Activated CD4-positive, alpha-beta memory T cell treated with anti-CD3 and anti-CD28 coated beads, Interleukin-2, amount 10 ng/mL, durations not matched to agents 7 days and 5 days (primary cell): ENCODE measurements at regions not wholly inside any gene's neighbourhood (a gene's known extent, or its start where the extent isn't known, plus 50 kb on each side); places are given as distances from the start of the nearest gene placed in this dataset.

Experiments
- CTCF ChIA-PET: fragments of 350-600 bp; sonication (Branson Sonifier 250); formaldehyde crosslinking; loops from one replicate; lab custom pipeline; 2021; ENCODE audit warnings: antibody characterized with exemption, inconsistent platforms; lab: Charles Lee
- POLR2A ChIA-PET: fragments of 350-600 bp; sonication (Branson Sonifier 250); formaldehyde crosslinking; loops from one replicate; lab custom pipeline; 2021; ENCODE audit warnings: antibody characterized with exemption; lab: Charles Lee
- DNase-seq: peaks from one replicate; pipeline ENCODE4 v3.0.0-alpha.2; 2020
- H3K27ac Mint-ChIP-seq: one replicate; pipeline ENCODE4 v1.8.0; 2021; ENCODE audit warnings: mild to moderate bottlenecking, mixed read lengths
- H3K27me3 Mint-ChIP-seq: one replicate; pipeline ENCODE4 v1.8.0; 2021; ENCODE audit warnings: mixed read lengths
- H3K36me3 Mint-ChIP-seq: one replicate; pipeline ENCODE4 v1.8.0; 2021; ENCODE audit warnings: low read depth, mixed read lengths
- H3K4me1 Mint-ChIP-seq: one replicate; pipeline ENCODE4 v1.8.0; 2021; ENCODE audit warnings: mixed read lengths
- H3K4me3 Mint-ChIP-seq: one replicate; pipeline ENCODE4 v1.8.0; 2021; ENCODE audit warnings: mild to moderate bottlenecking, mixed read lengths
- H3K9me3 Mint-ChIP-seq: one replicate; pipeline ENCODE4 v1.8.0; 2021; ENCODE audit warnings: mixed read lengths

DNA sequence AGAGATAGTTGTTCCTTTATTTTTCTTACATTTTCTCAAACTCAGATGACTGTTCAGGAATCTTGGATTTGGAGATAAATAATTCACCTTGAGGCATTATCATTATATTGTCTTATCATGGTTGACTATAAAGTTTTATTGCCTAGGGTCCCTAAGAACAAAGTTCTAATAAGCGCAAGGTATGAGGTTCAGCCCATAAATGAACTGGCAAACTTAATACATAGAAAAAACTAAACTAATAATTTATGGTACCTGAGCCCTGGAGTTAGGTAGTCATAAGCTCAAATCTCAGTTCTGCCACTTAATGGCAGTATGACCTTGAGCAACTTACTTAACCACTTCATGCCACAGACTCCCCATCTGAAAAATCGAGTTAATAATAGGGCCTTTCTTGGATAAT lies 334.0 kb upstream of the PBX1 start:
- H3K36me3 Mint-ChIP-seq, result no peaks in the 10 kb centered on the region
- peaks cover 9% of the 10 kb centered on the region for H3K9me3 Mint-ChIP-seq
- ChIA-PET POLR2A (no interaction called here), CTCF (no interaction called here)
- H3K27ac Mint-ChIP-seq, result no peak overlapping the region
- H3K27me3 Mint-ChIP-seq, result no peaks in the 10 kb centered on the region
- H3K4me1 Mint-ChIP-seq, result no peaks in the 10 kb centered on the region
- H3K4me3 Mint-ChIP-seq, result no peak overlapping the region
- no peak for DNase-seq

DNA sequence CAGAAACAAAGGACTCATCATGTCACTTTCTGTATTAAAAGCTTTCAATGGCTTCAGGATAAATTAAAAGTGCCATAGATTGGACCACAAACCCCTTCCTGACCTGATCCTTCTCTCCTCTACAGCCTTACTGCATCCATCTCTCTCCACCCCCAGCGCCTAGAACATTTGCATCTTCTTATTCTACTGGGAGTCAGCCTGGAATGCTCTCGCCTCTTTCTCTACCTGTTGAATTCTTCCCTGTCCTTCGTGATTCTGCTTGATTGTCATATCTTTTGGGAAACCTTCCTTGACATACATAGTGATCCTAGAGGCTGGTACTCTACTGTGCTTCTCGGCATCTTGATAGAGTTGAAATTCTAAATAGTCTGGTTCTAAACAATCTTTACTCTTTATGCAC lies 332.0 kb upstream of the PBX1 start:
- CTCF ChIA-PET, result no interaction called here
- no peak overlapping the region for H3K27ac Mint-ChIP-seq
- POLR2A ChIA-PET, result no interaction called here
- H3K4me3 Mint-ChIP-seq, result no peak overlapping the region
- DNase-seq, result no peak
- peaks cover 9% of the 10 kb centered on the region for H3K9me3 Mint-ChIP-seq
- no peaks in the 10 kb centered on the region for H3K36me3 Mint-ChIP-seq
- no peaks in the 10 kb centered on the region for H3K27me3 Mint-ChIP-seq
- no peaks in the 10 kb centered on the region for H3K4me1 Mint-ChIP-seq

DNA sequence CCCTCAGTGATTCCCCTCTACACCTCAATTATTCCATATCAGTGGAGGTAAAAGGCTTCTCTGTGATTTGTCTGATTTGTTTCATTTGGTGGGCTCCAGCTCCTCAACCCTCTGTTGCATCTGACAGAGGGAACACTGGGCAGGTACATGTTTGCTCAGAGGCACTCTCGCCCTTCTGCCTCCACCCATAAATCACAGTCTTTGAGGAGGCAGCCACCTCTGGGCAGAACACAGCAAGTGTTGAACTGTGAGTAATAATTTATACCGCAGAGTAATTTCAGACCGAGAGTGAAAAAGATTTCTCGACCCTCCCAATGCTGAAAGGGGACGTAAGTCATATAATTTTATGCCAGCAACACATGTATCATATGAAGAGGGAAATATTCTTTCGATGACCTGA lies 330.1 kb upstream of the PBX1 start:
- no peak for DNase-seq
- H3K4me1 Mint-ChIP-seq, result no peaks in the 10 kb centered on the region
- H3K27ac Mint-ChIP-seq, result no peak overlapping the region
- ChIA-PET CTCF (no interaction called here), POLR2A (no interaction called here)
- H3K36me3 Mint-ChIP-seq, result no peaks in the 10 kb centered on the region
- H3K4me3 Mint-ChIP-seq, result no peak overlapping the region
- H3K9me3 Mint-ChIP-seq, result peaks cover 9% of the 10 kb centered on the region
- H3K27me3 Mint-ChIP-seq, result no peaks in the 10 kb centered on the region

DNA sequence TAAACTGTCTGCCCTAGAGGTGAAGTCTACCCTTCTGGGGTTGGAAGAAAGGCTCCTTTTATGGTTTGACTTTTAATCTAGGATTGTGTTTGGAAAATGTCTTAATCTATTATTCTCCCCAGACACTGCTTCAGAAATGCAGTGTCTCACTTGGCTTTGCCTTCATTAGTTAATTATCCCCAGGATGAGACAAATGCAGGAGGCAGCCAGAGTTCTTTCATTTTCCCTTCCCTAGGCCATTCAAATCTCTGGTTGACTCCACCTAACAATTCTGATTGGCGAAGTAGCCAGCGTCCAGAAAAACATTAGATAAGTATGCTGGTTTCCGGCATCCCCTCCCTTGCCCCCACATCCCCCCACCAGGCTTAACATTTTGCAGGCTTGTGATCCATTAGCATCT lies 325.8 kb upstream of the PBX1 start:
- POLR2A ChIA-PET, result no interaction called here
- Mint-ChIP-seq H3K4me3 (no peak overlapping the region), H3K9me3 (peaks cover 5% of the 10 kb centered on the region), H3K4me1 (no peaks in the 10 kb centered on the region), H3K27ac (no peak overlapping the region), H3K36me3 (no peaks in the 10 kb centered on the region), H3K27me3 (no peaks in the 10 kb centered on the region)
- CTCF ChIA-PET, result no interaction called here
- no peak for DNase-seq

DNA sequence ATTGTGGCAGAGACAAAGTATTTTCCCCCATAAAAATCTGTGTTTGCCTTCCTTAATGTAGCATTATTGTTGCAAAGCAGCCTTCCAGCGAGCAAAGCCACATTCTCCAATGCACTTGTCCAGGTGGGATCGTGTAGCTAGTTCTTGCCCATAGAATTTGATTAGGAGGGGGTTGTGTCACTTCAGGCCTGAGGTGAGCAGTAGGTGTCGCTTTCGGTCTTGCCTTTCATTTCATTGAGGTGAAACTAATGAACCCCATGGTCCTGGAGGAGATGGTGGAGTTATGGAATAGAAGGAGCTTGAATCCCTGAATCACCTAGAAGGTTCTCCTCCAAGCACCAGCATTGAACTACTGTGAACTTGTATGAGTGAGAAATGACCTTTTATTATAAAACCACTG lies 318.9 kb upstream of the PBX1 start:
- ChIA-PET CTCF (no interaction called here), POLR2A (no interaction called here)
- H3K4me1 Mint-ChIP-seq, result no peaks in the 10 kb centered on the region
- peaks cover 5% of the 10 kb centered on the region for H3K9me3 Mint-ChIP-seq
- no peak overlapping the region for H3K27ac Mint-ChIP-seq
- H3K27me3 Mint-ChIP-seq, result no peaks in the 10 kb centered on the region
- DNase-seq, result no peak
- H3K4me3 Mint-ChIP-seq, result no peak overlapping the region
- no peaks in the 10 kb centered on the region for H3K36me3 Mint-ChIP-seq

DNA sequence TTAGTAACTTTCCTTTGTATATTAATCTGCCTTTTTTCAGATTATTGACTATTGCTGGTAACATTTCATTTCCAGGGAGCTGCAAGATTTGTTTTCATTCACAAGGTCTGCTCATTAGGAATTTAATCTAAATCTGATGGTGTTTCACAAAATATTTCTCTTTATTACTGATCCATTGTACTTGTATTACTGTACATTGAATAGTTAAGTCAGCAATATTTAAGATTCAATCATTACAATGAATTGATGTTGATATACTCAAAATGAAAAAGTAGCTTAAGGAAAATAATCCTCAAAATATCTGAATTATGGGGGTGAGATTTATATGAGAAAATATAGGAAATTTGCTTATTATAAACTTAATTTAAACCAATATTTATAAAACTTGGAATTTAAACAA lies 308.6 kb upstream of the PBX1 start:
- Mint-ChIP-seq H3K27ac (no peak overlapping the region), H3K27me3 (no peaks in the 10 kb centered on the region), H3K9me3 (peaks cover 7% of the 10 kb centered on the region), H3K36me3 (no peaks in the 10 kb centered on the region), H3K4me3 (no peak overlapping the region), H3K4me1 (no peaks in the 10 kb centered on the region)
- ChIA-PET POLR2A (no interaction called here), CTCF (no interaction called here)
- DNase-seq, result no peak

DNA sequence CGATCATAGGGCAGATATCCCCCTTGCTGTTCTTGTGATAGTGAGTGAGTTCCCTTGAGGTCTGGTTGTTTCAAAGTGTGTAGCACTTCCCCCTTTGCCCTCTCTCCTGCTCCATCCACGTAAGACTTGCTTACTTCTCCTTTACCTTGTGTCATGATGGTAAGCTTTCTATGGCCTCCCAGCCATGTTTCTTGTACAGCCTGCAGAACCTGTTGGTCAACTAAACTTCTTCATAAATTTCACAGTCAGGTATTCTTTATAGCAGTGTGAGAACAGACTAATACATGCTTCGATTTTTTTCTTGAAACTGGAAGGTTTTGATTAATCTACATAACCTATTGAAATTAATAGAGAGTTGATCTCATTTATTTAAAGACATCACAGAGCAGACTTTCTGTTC lies 302.5 kb upstream of the PBX1 start:
- Mint-ChIP-seq H3K27ac (no peak overlapping the region), H3K4me3 (no peak overlapping the region), H3K27me3 (no peaks in the 10 kb centered on the region), H3K4me1 (no peaks in the 10 kb centered on the region), H3K9me3 (peaks cover 16% of the 10 kb centered on the region), H3K36me3 (no peaks in the 10 kb centered on the region)
- CTCF ChIA-PET, result no interaction called here
- POLR2A ChIA-PET, result no interaction called here
- DNase-seq, result no peak

DNA sequence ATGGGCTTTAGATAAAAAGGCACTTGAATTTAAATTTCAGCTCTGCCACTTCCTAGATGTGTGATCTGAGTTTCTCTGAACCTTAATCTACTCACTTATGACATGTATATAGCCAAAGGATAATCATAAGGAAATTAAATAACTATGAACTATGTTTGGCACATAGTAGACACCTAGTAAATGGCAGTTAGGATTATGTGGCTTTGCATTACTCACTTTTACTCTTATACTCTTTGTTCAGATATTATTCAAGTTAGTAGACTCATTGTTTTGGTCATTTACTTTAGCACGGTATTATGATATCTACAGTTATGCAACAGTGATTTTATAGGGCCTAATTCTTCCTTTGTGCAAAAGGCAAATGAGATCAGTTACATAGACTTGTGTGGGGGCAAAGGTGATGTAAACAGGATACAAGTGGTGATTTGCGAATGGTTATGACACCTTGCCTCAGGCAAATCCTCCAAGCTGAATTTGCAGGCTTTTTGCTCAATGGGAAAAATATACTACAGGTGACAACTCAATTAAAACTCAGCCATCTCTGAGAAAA lies 297.2 kb upstream of the PBX1 start:
- H3K36me3 Mint-ChIP-seq, result no peaks in the 10 kb centered on the region
- no peak overlapping the region for H3K4me3 Mint-ChIP-seq
- ChIA-PET POLR2A (no interaction called here), CTCF (no interaction called here)
- no peak overlapping the region for H3K27ac Mint-ChIP-seq
- DNase-seq, result no peak
- H3K4me1 Mint-ChIP-seq, result no peaks in the 10 kb centered on the region
- no peaks in the 10 kb centered on the region for H3K27me3 Mint-ChIP-seq
- peaks cover 16% of the 10 kb centered on the region for H3K9me3 Mint-ChIP-seq

DNA sequence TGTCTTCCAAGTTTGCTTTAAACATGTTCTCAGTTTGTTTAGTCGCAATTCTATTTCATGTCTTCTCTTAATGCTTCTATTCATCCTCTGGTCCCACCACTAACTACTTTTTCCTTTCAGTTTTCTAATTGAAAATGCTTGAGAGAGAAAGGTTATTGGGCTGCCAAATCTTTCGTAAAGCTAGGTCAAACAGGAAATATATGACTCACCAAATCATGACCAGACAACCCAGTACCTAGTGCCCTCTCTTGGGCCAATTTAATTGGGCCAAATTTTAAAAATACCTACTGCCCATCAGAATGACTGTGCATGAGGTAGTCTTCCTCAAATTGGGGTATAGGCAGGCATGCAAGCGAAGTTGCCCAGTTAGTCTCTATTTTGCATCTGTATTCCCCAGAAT lies 295.4 kb upstream of the PBX1 start:
- POLR2A ChIA-PET, result no interaction called here
- DNase-seq, result no peak
- H3K4me3 Mint-ChIP-seq, result no peak overlapping the region
- H3K36me3 Mint-ChIP-seq, result no peaks in the 10 kb centered on the region
- peaks cover 10% of the 10 kb centered on the region for H3K9me3 Mint-ChIP-seq
- H3K4me1 Mint-ChIP-seq, result no peaks in the 10 kb centered on the region
- H3K27me3 Mint-ChIP-seq, result no peaks in the 10 kb centered on the region
- CTCF ChIA-PET, result no interaction called here
- H3K27ac Mint-ChIP-seq, result no peak overlapping the region

DNA sequence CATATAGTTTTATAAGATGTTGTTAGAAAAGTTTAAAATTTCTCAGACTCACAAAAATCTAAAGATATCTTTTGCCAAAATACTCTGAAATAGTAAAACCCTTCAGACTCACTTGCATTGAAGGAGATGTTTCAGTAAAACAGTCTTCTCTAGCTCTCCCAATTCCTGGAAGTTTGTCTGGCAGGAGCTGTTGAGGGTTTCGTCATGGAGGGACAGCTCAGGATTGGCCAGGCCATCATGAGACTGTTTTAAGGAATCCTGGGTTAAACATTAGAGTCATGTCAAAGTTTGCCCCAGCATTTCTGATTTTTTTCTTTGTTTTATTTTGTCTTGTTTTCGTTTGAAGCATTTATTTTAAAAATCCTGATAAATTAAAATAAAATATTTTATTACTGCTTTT lies 293.8 kb upstream of the PBX1 start:
- H3K27me3 Mint-ChIP-seq, result no peaks in the 10 kb centered on the region
- H3K9me3 Mint-ChIP-seq, result peaks cover 7% of the 10 kb centered on the region
- H3K4me3 Mint-ChIP-seq, result no peak overlapping the region
- no peaks in the 10 kb centered on the region for H3K4me1 Mint-ChIP-seq
- CTCF ChIA-PET, result no interaction called here
- no peak for DNase-seq
- POLR2A ChIA-PET, result no interaction called here
- no peak overlapping the region for H3K27ac Mint-ChIP-seq
- no peaks in the 10 kb centered on the region for H3K36me3 Mint-ChIP-seq

DNA sequence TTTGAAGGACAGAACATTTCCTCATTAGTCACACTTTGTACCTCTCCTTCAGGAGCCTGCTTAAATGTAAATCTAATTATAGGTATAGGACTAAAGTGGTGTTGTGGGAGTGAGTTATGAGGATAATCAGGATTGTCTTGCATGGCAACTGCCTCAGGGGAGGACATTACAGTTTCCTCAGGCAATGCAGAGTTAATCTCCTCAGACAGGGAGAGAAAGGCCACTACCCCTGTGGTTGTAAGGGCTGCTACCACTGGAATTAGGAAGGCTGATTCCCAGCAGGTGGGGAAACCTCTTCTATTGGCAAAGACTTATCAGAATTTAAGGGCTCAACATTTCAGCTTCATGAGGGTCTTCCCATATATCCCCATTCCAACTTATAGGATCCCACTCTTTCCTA lies 286.8 kb upstream of the PBX1 start:
- POLR2A ChIA-PET, result no interaction called here
- Mint-ChIP-seq H3K4me1 (no peaks in the 10 kb centered on the region), H3K27me3 (no peaks in the 10 kb centered on the region), H3K9me3 (peaks cover 4% of the 10 kb centered on the region), H3K36me3 (no peaks in the 10 kb centered on the region), H3K27ac (no peak overlapping the region), H3K4me3 (no peak overlapping the region)
- CTCF ChIA-PET, result no interaction called here
- no peak for DNase-seq

DNA sequence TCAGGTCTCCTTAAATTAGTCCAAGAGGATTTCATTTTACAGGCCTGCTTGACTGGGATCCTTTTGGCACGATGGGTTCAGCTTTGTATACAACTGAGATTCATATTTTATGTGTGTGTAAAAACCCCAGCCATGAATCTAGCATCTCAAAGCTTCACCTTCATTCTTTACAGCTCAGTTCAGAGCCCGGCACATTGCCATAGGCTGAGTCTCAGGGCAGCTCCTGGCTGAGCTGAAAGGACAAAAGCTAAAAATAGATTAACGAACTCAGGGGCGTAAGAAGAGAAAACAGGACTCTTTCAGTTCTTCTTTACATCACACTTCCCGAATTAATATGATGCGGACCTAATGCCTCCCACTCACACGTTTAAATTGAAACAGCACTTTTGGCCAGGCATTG lies 262.8 kb upstream of the PBX1 start:
- Mint-ChIP-seq H3K9me3 (peaks cover 25% of the 10 kb centered on the region), H3K4me3 (no peak overlapping the region), H3K4me1 (no peaks in the 10 kb centered on the region), H3K27me3 (no peaks in the 10 kb centered on the region), H3K27ac (no peak overlapping the region), H3K36me3 (no peaks in the 10 kb centered on the region)
- DNase-seq, result no peak
- CTCF ChIA-PET, result no interaction called here
- POLR2A ChIA-PET, result no interaction called here

DNA sequence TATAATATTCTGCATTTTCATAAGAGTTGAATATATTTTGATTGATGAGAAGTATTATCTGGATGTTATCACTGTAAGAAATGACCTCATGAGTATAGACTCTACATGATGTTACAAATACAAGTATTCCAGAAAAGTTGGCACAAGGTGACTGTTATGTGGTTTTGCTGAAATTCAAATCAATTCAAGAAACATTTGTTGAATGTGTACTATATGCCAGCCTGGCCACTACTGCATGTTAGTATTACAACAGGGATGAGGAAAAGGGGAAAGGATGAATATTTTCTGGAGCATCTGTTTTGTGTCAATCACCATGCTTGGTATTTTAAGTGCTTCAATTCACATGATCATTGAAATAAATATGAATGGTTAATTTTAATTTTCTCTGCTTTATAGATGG lies 250.9 kb upstream of the PBX1 start:
- H3K4me3 Mint-ChIP-seq, result no peak overlapping the region
- H3K27me3 Mint-ChIP-seq, result no peaks in the 10 kb centered on the region
- ChIA-PET CTCF (no interaction called here), POLR2A (no interaction called here)
- no peak overlapping the region for H3K27ac Mint-ChIP-seq
- DNase-seq, result no peak
- peaks cover 12% of the 10 kb centered on the region for H3K9me3 Mint-ChIP-seq
- no peaks in the 10 kb centered on the region for H3K36me3 Mint-ChIP-seq
- H3K4me1 Mint-ChIP-seq, result no peaks in the 10 kb centered on the region

DNA sequence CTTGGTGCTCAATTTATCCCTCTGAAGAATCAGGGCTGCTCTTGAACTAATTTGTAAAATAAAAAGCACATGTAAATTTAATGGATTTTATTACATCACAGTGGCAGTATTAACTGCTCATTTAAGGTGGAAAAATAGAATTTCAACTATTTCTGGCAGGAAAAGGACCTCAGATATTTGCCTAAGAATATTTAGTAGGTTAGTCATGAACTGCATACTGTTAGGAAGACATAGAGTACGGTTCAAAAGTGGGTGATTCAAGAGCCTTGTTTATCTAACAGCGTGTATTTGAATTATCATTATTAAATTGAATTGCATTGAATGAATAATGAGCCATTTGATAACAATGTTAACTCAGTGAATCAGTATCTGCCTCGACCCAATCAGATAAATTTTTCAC lies 248.8 kb upstream of the PBX1 start:
- Mint-ChIP-seq H3K27me3 (no peaks in the 10 kb centered on the region), H3K4me1 (no peaks in the 10 kb centered on the region), H3K36me3 (no peaks in the 10 kb centered on the region), H3K27ac (no peak overlapping the region), H3K9me3 (peaks cover 3% of the 10 kb centered on the region), H3K4me3 (no peak overlapping the region)
- CTCF ChIA-PET, result no interaction called here
- POLR2A ChIA-PET, result no interaction called here
- no peak for DNase-seq

DNA sequence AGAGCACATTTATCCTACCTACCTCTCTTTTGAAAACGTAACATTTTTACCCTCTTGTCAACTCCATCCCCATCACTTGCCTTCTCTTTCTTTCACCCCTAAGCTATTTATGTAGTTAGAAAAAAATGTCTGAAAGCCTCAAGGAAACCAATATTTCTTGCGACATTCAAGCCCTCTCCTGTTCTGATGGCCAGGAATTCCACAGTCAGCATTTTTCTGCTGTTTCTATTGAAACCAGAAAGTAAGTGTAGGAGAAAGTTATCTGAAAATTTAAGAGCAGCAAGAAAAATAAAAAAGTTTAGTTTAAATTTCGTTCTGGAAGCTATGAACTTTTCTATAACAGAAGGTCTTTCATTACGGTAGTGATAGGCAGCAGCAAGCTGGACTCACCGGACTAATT lies 247.6 kb upstream of the PBX1 start:
- Mint-ChIP-seq H3K4me3 (no peak overlapping the region), H3K27me3 (no peaks in the 10 kb centered on the region), H3K36me3 (no peaks in the 10 kb centered on the region), H3K27ac (no peak overlapping the region), H3K4me1 (no peaks in the 10 kb centered on the region), H3K9me3 (no peaks in the 10 kb centered on the region)
- ChIA-PET POLR2A (no interaction called here), CTCF (no interaction called here)
- DNase-seq, result no peak
